AG04450 (cell line): ENCODE measurements at regions not wholly inside any gene's neighbourhood (a gene's known extent, or its start where the extent isn't known, plus 50 kb on each side); places are given as distances from the start of the nearest gene placed in this dataset.

ENCODE experiments used
- CTCF ChIA-PET: fragments of 300-600, 350-600 bp; formaldehyde crosslinking; extraction: SDS; loops from one replicate; lab custom pipeline; 2022; ENCODE audit warnings: antibody characterized with exemption, inconsistent platforms; lab: Charles Lee
- POLR2A ChIA-PET: fragments of 350-600 bp; formaldehyde crosslinking; extraction: SDS; loops from one replicate; lab custom pipeline; 2021; ENCODE audit warnings: antibody characterized with exemption, inconsistent platforms; lab: Yijun Ruan, JAX
- DNase-seq: peaks from one replicate; pipeline ENCODE4 v3.0.0-alpha.2; 2011; ENCODE audit warnings: low read depth, low spot score
- H3K27ac ChIP-seq: one replicate; pipeline ENCODE4 v1.5.1; 2012; ENCODE audit warnings: low read depth, low read length, control low read depth
- H3K27me3 ChIP-seq: one replicate; pipeline ENCODE4 v1.6.0; 2012; ENCODE audit warnings: low read length; ENCODE audit not compliant: control insufficient read depth, insufficient read depth
- H3K4me3 ChIP-seq: 2 replicates; pipeline ENCODE4 v1.5.1; 2011; ENCODE audit warnings: mild to moderate bottlenecking, low read depth, low read length, control low read depth
- H3K9me3 ChIP-seq: 2 replicates; pipeline ENCODE4 v1.5.1; 2012; ENCODE audit warnings: low read length; ENCODE audit not compliant: control insufficient read depth, insufficient read depth
- CTCF ChIP-seq: IDR thresholded peaks from 2 replicates; pipeline ENCODE4 v1.5.1; 2011; ENCODE audit warnings: low read depth, low read length, control low read depth, inconsistent platforms

GRCh38 chr2:12070581-12070980 lies 324.1 kb downstream of the LPIN1 start:
- ChIA-PET CTCF (no interaction called here), POLR2A (no interaction called here)
- no peak for TF ChIP-seq CTCF
- no peaks in the 10 kb centered on the region; the same call in 1 of the 2 replicates for H3K9me3 ChIP-seq
- H3K27ac ChIP-seq, result no peak overlapping the region
- DNase-seq, result no peak
- no peak overlapping the region for H3K4me3 ChIP-seq
- H3K27me3 ChIP-seq, result no peaks in the 10 kb centered on the region

GRCh38 chr2:12071318-12071717 lies 324.9 kb downstream of the LPIN1 start:
- TF ChIP-seq CTCF, result no peak
- POLR2A ChIA-PET, result no interaction called here

GRCh38 chr2:12073217-12073852 lies 326.9 kb downstream of the LPIN1 start:
- H3K27me3 ChIP-seq, result no peaks in the 10 kb centered on the region
- DNase-seq, result no peak
- no peak for TF ChIP-seq CTCF
- H3K4me3 ChIP-seq, result no peak overlapping the region
- H3K9me3 ChIP-seq, result no peaks in the 10 kb centered on the region
- H3K27ac ChIP-seq, result no peak overlapping the region
- ChIA-PET POLR2A (interaction anchor here (0.5 kb wide), 1 partner anchor 31 kb away, joined by 3 read pairs; no protein-coding TSS in a partner anchor), CTCF (no interaction called here)

More at GRCh38 chr2:12071318-12071717, 324.9 kb downstream of the LPIN1 start:
- H3K27me3 ChIP-seq, result no peaks in the 10 kb centered on the region
- H3K9me3 ChIP-seq, result no peaks in the 10 kb centered on the region; the same call in 1 of the 2 replicates
- H3K4me3 ChIP-seq, result no peak overlapping the region
- H3K27ac ChIP-seq, result no peak overlapping the region
- CTCF ChIA-PET, result no interaction called here
- no peak for DNase-seq

- ChIA-PET POLR2A (no interaction called here), CTCF (no interaction called here)
- no peak for TF ChIP-seq CTCF
- Histone ChIP-seq H3K4me3 (no peak overlapping the region), H3K27me3 (no peaks in the 10 kb centered on the region), H3K9me3 (no peaks in the 10 kb centered on the region), H3K27ac (no peak overlapping the region)
- no peak for DNase-seq
Measured at GRCh38 chr2:12074126-12074844, 327.9 kb downstream of the LPIN1 start.

- POLR2A ChIA-PET, result no interaction called here
- TF ChIP-seq CTCF, result no peak
Measured at GRCh38 chr2:12074845-12075217, 328.4 kb downstream of the LPIN1 start.

More at GRCh38 chr2:12074845-12075217, 328.4 kb downstream of the LPIN1 start:
- no peak for DNase-seq
- no peaks in the 10 kb centered on the region for H3K9me3 ChIP-seq
- no peak overlapping the region for H3K27ac ChIP-seq
- CTCF ChIA-PET, result no interaction called here
- no peaks in the 10 kb centered on the region for H3K27me3 ChIP-seq
- H3K4me3 ChIP-seq, result no peak overlapping the region
